ENCODE measurements at regions not wholly inside any gene's neighbourhood (a gene's known extent, or its start where the extent isn't known, plus 50 kb on each side); places are given as distances from the start of the nearest gene placed in this dataset.

- POLR2A ChIA-PET, result no interaction called here
- no peak for DNase-seq
- 88% methylated on average over 1 of the region's 1 CpG for WGBS (ENCODE audit: insufficient coverage)
- H3K27ac ChIP-seq (ENCODE audit: insufficient read depth in 1 of 2, low read depth in 1 of 2, low read length in 2 of 2, poor library complexity in 1 of 2, severe bottlenecking in 2 of 2), result no peak overlapping the region
- peaks cover 0 to 2% (median 0%) of the 10 kb centered on the region in 5 experiments for H3K9me3 ChIP-seq (ENCODE audit: control extremely low read depth in 1 of 5, control insufficient read depth in 4 of 5, insufficient read depth in 2 of 5, low read depth in 1 of 5, low read length in 4 of 5)
- CTCF ChIA-PET, result no interaction called here
- no peaks in the 10 kb centered on the region for H3K27me3 ChIP-seq (replicated peaks in 2 of 5; ENCODE audit: control insufficient read depth in 4 of 5, insufficient read depth in 5 of 5, low read length in 4 of 5)
- H3K36me3 ChIP-seq (ENCODE audit: control insufficient read depth in 4 of 4, insufficient read depth in 4 of 4, low read length in 3 of 4), result no peaks in the 10 kb centered on the region
- H3K4me3 ChIP-seq (ENCODE audit: control insufficient read depth in 1 of 7, extremely low read depth in 1 of 7, insufficient read depth in 4 of 7, low read depth in 2 of 7, low read length in 6 of 7), result no peak overlapping the region
- peaks cover 0 to 3% (median 0%) of the 10 kb centered on the region in 4 experiments for H3K4me1 ChIP-seq (ENCODE audit: control extremely low read depth in 1 of 4, control insufficient read depth in 4 of 4, insufficient read depth in 4 of 4, low read length in 3 of 4)
Observed at GRCh38 chr4:11606078-11606477, 177.4 kb upstream of the HS3ST1 start.

GRCh38 chr4:11605597-11605996 lies 176.9 kb upstream of the HS3ST1 start:
- Histone ChIP-seq H3K9me3 (ENCODE audit: control extremely low read depth in 1 of 5, control insufficient read depth in 4 of 5, insufficient read depth in 2 of 5, low read depth in 1 of 5, low read length in 4 of 5) (peaks cover 0 to 2% (median 0%) of the 10 kb centered on the region in 5 experiments), H3K4me1 (ENCODE audit: control extremely low read depth in 1 of 4, control insufficient read depth in 4 of 4, insufficient read depth in 4 of 4, low read length in 3 of 4) (peaks cover 0 to 3% (median 0%) of the 10 kb centered on the region in 4 experiments), H3K27ac (ENCODE audit: insufficient read depth in 1 of 2, low read depth in 1 of 2, low read length in 2 of 2, poor library complexity in 1 of 2, severe bottlenecking in 2 of 2) (no peak overlapping the region), H3K4me3 (ENCODE audit: control insufficient read depth in 1 of 7, extremely low read depth in 1 of 7, insufficient read depth in 4 of 7, low read depth in 2 of 7, low read length in 6 of 7) (no peak overlapping the region), H3K36me3 (ENCODE audit: control insufficient read depth in 4 of 4, insufficient read depth in 4 of 4, low read length in 3 of 4) (no peaks in the 10 kb centered on the region), H3K27me3 (replicated peaks in 2 of 5; ENCODE audit: control insufficient read depth in 4 of 5, insufficient read depth in 5 of 5, low read length in 4 of 5) (no peaks in the 10 kb centered on the region)
- DNase-seq, result peak in 1 of 3 donors; percentile 11
- ChIA-PET CTCF (no interaction called here), POLR2A (no interaction called here)
- no CpG with 5 or more reads among the region's 1 CpG for whole genome bisulfite sequencing (ENCODE audit: insufficient coverage)

GRCh38 chr4:11604821-11605220 lies 176.1 kb upstream of the HS3ST1 start:
- peaks cover 0 to 2% (median 0%) of the 10 kb centered on the region in 5 experiments for H3K9me3 ChIP-seq (ENCODE audit: control extremely low read depth in 1 of 5, control insufficient read depth in 4 of 5, insufficient read depth in 2 of 5, low read depth in 1 of 5, low read length in 4 of 5)
- peaks cover 0 to 3% (median 0%) of the 10 kb centered on the region in 4 experiments for H3K4me1 ChIP-seq (ENCODE audit: control extremely low read depth in 1 of 4, control insufficient read depth in 4 of 4, insufficient read depth in 4 of 4, low read length in 3 of 4)
- H3K4me3 ChIP-seq (ENCODE audit: control insufficient read depth in 1 of 7, extremely low read depth in 1 of 7, insufficient read depth in 4 of 7, low read depth in 2 of 7, low read length in 6 of 7), result no peak overlapping the region
- ChIA-PET CTCF (no interaction called here), POLR2A (no interaction called here)
- H3K27ac ChIP-seq (ENCODE audit: insufficient read depth in 1 of 2, low read depth in 1 of 2, low read length in 2 of 2, poor library complexity in 1 of 2, severe bottlenecking in 2 of 2), result no peak overlapping the region
- WGBS (ENCODE audit: insufficient coverage), result 100% methylated on average over 2 of the region's 3 CpGs
- DNase-seq, result no peak
- H3K27me3 ChIP-seq (replicated peaks in 2 of 5; ENCODE audit: control insufficient read depth in 4 of 5, insufficient read depth in 5 of 5, low read length in 4 of 5), result no peaks in the 10 kb centered on the region
- H3K36me3 ChIP-seq (ENCODE audit: control insufficient read depth in 4 of 4, insufficient read depth in 4 of 4, low read length in 3 of 4), result no peaks in the 10 kb centered on the region

GRCh38 chr4:11603591-11604194 lies 175.0 kb upstream of the HS3ST1 start:
- no peak overlapping the region for H3K27ac ChIP-seq (ENCODE audit: insufficient read depth in 1 of 2, low read depth in 1 of 2, low read length in 2 of 2, poor library complexity in 1 of 2, severe bottlenecking in 2 of 2)
- peaks cover 0 to 3% (median 0%) of the 10 kb centered on the region in 4 experiments for H3K4me1 ChIP-seq (ENCODE audit: control extremely low read depth in 1 of 4, control insufficient read depth in 4 of 4, insufficient read depth in 4 of 4, low read length in 3 of 4)
- DNase-seq, result peak in 1 of 3 donors; percentile 2
- WGBS (ENCODE audit: insufficient coverage), result 91% methylated on average over 5 of the region's 6 CpGs
- ChIA-PET POLR2A (no interaction called here), CTCF (no interaction called here)
- H3K4me3 ChIP-seq (ENCODE audit: control insufficient read depth in 1 of 7, extremely low read depth in 1 of 7, insufficient read depth in 4 of 7, low read depth in 2 of 7, low read length in 6 of 7), result no peak overlapping the region
- no peaks in the 10 kb centered on the region for H3K36me3 ChIP-seq (ENCODE audit: control insufficient read depth in 4 of 4, insufficient read depth in 4 of 4, low read length in 3 of 4)
- H3K27me3 ChIP-seq (replicated peaks in 2 of 5; ENCODE audit: control insufficient read depth in 4 of 5, insufficient read depth in 5 of 5, low read length in 4 of 5), result no peaks in the 10 kb centered on the region
- H3K9me3 ChIP-seq (ENCODE audit: control extremely low read depth in 1 of 5, control insufficient read depth in 4 of 5, insufficient read depth in 2 of 5, low read depth in 1 of 5, low read length in 4 of 5), result peaks cover 0 to 2% (median 0%) of the 10 kb centered on the region in 5 experiments

GRCh38 chr4:11602606-11603340 lies 174.1 kb upstream of the HS3ST1 start:
- 82% methylated on average over 2 of the region's 7 CpGs for WGBS (ENCODE audit: insufficient coverage)
- POLR2A ChIA-PET, result no interaction called here
- H3K27ac ChIP-seq (ENCODE audit: insufficient read depth in 1 of 2, low read depth in 1 of 2, low read length in 2 of 2, poor library complexity in 1 of 2, severe bottlenecking in 2 of 2), result no peak overlapping the region
- no peaks in the 10 kb centered on the region for H3K36me3 ChIP-seq (ENCODE audit: control insufficient read depth in 4 of 4, insufficient read depth in 4 of 4, low read length in 3 of 4)
- H3K4me1 ChIP-seq (ENCODE audit: control extremely low read depth in 1 of 4, control insufficient read depth in 4 of 4, insufficient read depth in 4 of 4, low read length in 3 of 4), result peaks cover 0 to 4% (median 0%) of the 10 kb centered on the region in 4 experiments
- CTCF ChIA-PET, result no interaction called here
- no peaks in the 10 kb centered on the region for H3K9me3 ChIP-seq (ENCODE audit: control extremely low read depth in 1 of 5, control insufficient read depth in 4 of 5, insufficient read depth in 2 of 5, low read depth in 1 of 5, low read length in 4 of 5)
- no peaks in the 10 kb centered on the region for H3K27me3 ChIP-seq (replicated peaks in 2 of 5; ENCODE audit: control insufficient read depth in 4 of 5, insufficient read depth in 5 of 5, low read length in 4 of 5)
- H3K4me3 ChIP-seq (ENCODE audit: control insufficient read depth in 1 of 7, extremely low read depth in 1 of 7, insufficient read depth in 4 of 7, low read depth in 2 of 7, low read length in 6 of 7), result no peak overlapping the region
- DNase-seq, result no peak

- 0% methylated on average over 1 of the region's 1 CpG for WGBS (ENCODE audit: insufficient coverage)
- H3K4me1 ChIP-seq (ENCODE audit: control extremely low read depth in 1 of 4, control insufficient read depth in 4 of 4, insufficient read depth in 4 of 4, low read length in 3 of 4), result peaks cover 0 to 8% (median 0%) of the 10 kb centered on the region in 4 experiments
- H3K9me3 ChIP-seq (ENCODE audit: control extremely low read depth in 1 of 5, control insufficient read depth in 4 of 5, insufficient read depth in 2 of 5, low read depth in 1 of 5, low read length in 4 of 5), result no peaks in the 10 kb centered on the region
- ChIA-PET POLR2A (interaction anchor here (0.6 kb wide), 1 partner anchor 1104 kb away, joined by 5 read pairs; no protein-coding TSS in a partner anchor), CTCF (no interaction called here)
- no peaks in the 10 kb centered on the region for H3K36me3 ChIP-seq (ENCODE audit: control insufficient read depth in 4 of 4, insufficient read depth in 4 of 4, low read length in 3 of 4)
- no peak overlapping the region for H3K4me3 ChIP-seq (ENCODE audit: control insufficient read depth in 1 of 7, extremely low read depth in 1 of 7, insufficient read depth in 4 of 7, low read depth in 2 of 7, low read length in 6 of 7)
- H3K27me3 ChIP-seq (replicated peaks in 2 of 5; ENCODE audit: control insufficient read depth in 4 of 5, insufficient read depth in 5 of 5, low read length in 4 of 5), result no peaks in the 10 kb centered on the region
- no peak for DNase-seq
- H3K27ac ChIP-seq (ENCODE audit: insufficient read depth in 1 of 2, low read depth in 1 of 2, low read length in 2 of 2, poor library complexity in 1 of 2, severe bottlenecking in 2 of 2), result no peak overlapping the region
Observed at GRCh38 chr4:11599064-11599463, 170.4 kb upstream of the HS3ST1 start.

- ChIA-PET POLR2A (no interaction called here), CTCF (no interaction called here)
- H3K4me3 ChIP-seq (ENCODE audit: control insufficient read depth in 1 of 7, extremely low read depth in 1 of 7, insufficient read depth in 4 of 7, low read depth in 2 of 7, low read length in 6 of 7), result no peak overlapping the region
- 100% methylated on average over 4 of the region's 4 CpGs for WGBS (ENCODE audit: insufficient coverage)
- H3K27me3 ChIP-seq (replicated peaks in 2 of 5; ENCODE audit: control insufficient read depth in 4 of 5, insufficient read depth in 5 of 5, low read length in 4 of 5), result no peaks in the 10 kb centered on the region
- no peak overlapping the region for H3K27ac ChIP-seq (ENCODE audit: insufficient read depth in 1 of 2, low read depth in 1 of 2, low read length in 2 of 2, poor library complexity in 1 of 2, severe bottlenecking in 2 of 2)
- DNase-seq, result no peak
- H3K36me3 ChIP-seq (ENCODE audit: control insufficient read depth in 4 of 4, insufficient read depth in 4 of 4, low read length in 3 of 4), result no peaks in the 10 kb centered on the region
- peaks cover 0 to 5% (median 0%) of the 10 kb centered on the region in 4 experiments for H3K4me1 ChIP-seq (ENCODE audit: control extremely low read depth in 1 of 4, control insufficient read depth in 4 of 4, insufficient read depth in 4 of 4, low read length in 3 of 4)
- H3K9me3 ChIP-seq (ENCODE audit: control extremely low read depth in 1 of 5, control insufficient read depth in 4 of 5, insufficient read depth in 2 of 5, low read depth in 1 of 5, low read length in 4 of 5), result no peaks in the 10 kb centered on the region
Observed at GRCh38 chr4:11598591-11598990, 169.9 kb upstream of the HS3ST1 start.
